Memory B cell (primary cell): ENCODE measurements at regions not wholly inside any gene's neighbourhood (a gene's known extent, or its start where the extent isn't known, plus 50 kb on each side); places are given as distances from the start of the nearest gene placed in this dataset.

Experiments
- ATAC-seq: fragments of 150-1000 bp; cut with Tn5 transposase; 2 replicates; pipeline ENCODE4 v1.10.0; 2021; ENCODE audit warnings: low read depth, mild to moderate bottlenecking, moderate library complexity
- DNase-seq, 2 donors: peaks; one replicate each; pipeline ENCODE4 v3.0.0; 2022; ENCODE audit warnings: low spot score in 2 of 2
- H3K27ac Mint-ChIP-seq: one replicate; pipeline ENCODE4 v1.8.0; 2022; ENCODE audit warnings: mild to moderate bottlenecking, moderate library complexity, mixed read lengths
- H3K27me3 Mint-ChIP-seq: one replicate; pipeline ENCODE4 v1.8.0; 2022; ENCODE audit warnings: mixed read lengths
- H3K36me3 Mint-ChIP-seq: one replicate; pipeline ENCODE4 v1.8.0; 2022; ENCODE audit warnings: mild to moderate bottlenecking, mixed read lengths
- H3K4me1 Mint-ChIP-seq: one replicate; pipeline ENCODE4 v1.8.0; 2022; ENCODE audit warnings: mixed read lengths
- H3K4me3 Mint-ChIP-seq: one replicate; pipeline ENCODE4 v1.8.0; 2022; ENCODE audit warnings: mild to moderate bottlenecking, moderate library complexity, mixed read lengths
- H3K9me3 Mint-ChIP-seq: one replicate; pipeline ENCODE4 v1.8.0; 2022; ENCODE audit warnings: mixed read lengths

DNA sequence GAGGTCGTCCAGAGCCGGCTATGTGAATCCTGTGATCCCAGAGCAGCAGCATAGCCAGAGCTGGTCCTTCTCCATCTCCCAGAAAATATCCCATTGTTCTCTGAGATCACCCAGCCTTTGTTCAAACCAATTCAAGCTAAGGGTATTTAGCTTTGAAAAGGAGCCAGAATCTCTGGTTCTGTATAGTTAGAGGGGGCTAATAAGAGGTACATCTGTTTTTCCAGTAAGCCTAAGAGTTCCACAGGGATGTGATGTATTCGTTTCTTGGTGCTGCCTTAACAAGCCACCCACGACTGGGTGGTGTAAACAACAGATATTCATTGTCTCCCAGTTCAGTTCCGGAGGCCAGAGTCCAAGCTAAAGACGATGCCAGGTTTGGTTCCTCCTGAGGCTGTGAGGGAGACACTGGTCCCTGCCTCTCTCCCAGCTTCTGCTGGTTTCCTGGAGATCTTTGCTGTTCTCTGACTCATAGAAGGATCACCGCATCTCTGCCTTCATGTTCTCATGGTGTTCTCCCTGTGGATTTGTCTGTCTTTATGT is 344.8 kb downstream of the MTRR start:
- no peak for ATAC-seq
- no peaks in the 10 kb centered on the region for H3K36me3 Mint-ChIP-seq

GRCh38 chr5:8216921-8217320 is 348.0 kb downstream of the MTRR start:
- Mint-ChIP-seq H3K4me1 (no peaks in the 10 kb centered on the region), H3K36me3 (no peaks in the 10 kb centered on the region)
- DNase-seq: no peak

More for the DNA sequence above, 344.8 kb downstream of the MTRR start:
- Mint-ChIP-seq H3K9me3 (no peaks in the 10 kb centered on the region), H3K27ac (no peak overlapping the region), H3K4me3 (no peak overlapping the region), H3K4me1 (no peaks in the 10 kb centered on the region), H3K27me3 (no peaks in the 10 kb centered on the region)
- DNase-seq: no peak

GRCh38 chr5:8226148-8226547 is 357.2 kb downstream of the MTRR start:
- peaks cover 12% of the 10 kb centered on the region for H3K9me3 Mint-ChIP-seq
- no peak for ATAC-seq
- peaks cover 3% of the 10 kb centered on the region for H3K4me1 Mint-ChIP-seq
- H3K27me3 Mint-ChIP-seq: no peaks in the 10 kb centered on the region
- DNase-seq: no peak
- no peak overlapping the region for H3K4me3 Mint-ChIP-seq
- no peak overlapping the region for H3K27ac Mint-ChIP-seq
- no peaks in the 10 kb centered on the region for H3K36me3 Mint-ChIP-seq

More at GRCh38 chr5:8216921-8217320, 348.0 kb downstream of the MTRR start:
- H3K27ac Mint-ChIP-seq: no peak overlapping the region
- no peaks in the 10 kb centered on the region for H3K27me3 Mint-ChIP-seq
- no peak for ATAC-seq
- H3K4me3 Mint-ChIP-seq: no peak overlapping the region
- H3K9me3 Mint-ChIP-seq: no peaks in the 10 kb centered on the region

GRCh38 chr5:8227112-8227511 is 358.2 kb downstream of the MTRR start:
- Mint-ChIP-seq H3K9me3 (peaks cover 10% of the 10 kb centered on the region), H3K4me3 (no peak overlapping the region), H3K4me1 (peaks cover 3% of the 10 kb centered on the region), H3K27me3 (no peaks in the 10 kb centered on the region), H3K27ac (no peak overlapping the region), H3K36me3 (no peaks in the 10 kb centered on the region)
- DNase-seq: no peak
- no peak for ATAC-seq

DNA sequence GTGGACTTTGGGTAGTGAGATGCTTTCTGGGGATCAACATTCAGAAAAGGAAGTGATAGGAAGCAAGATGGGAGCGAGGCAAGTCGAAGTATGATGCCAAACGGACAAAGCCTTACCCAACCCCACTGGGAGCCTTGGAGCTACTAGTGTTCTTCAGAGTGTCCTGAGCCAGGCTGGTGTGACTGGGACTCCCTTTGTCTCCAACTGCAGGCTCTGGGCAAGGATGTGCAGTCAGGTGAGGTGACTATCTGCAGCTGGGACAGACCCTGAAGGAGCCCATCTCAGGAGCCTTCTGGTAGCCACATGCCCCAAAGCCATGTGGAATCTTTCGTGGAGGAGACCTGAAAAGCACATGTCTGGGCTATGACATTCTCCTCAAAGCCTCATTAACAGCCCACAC is 360.6 kb downstream of the MTRR start:
- ATAC-seq (no peak), DNase-seq (no peak)
- Mint-ChIP-seq H3K4me3 (no peak overlapping the region), H3K4me1 (peaks cover 3% of the 10 kb centered on the region), H3K9me3 (peaks cover 7% of the 10 kb centered on the region), H3K36me3 (no peaks in the 10 kb centered on the region), H3K27ac (no peak overlapping the region), H3K27me3 (no peaks in the 10 kb centered on the region)

- Mint-ChIP-seq H3K27me3 (no peaks in the 10 kb centered on the region), H3K36me3 (no peaks in the 10 kb centered on the region), H3K27ac (no peak overlapping the region), H3K4me3 (no peak overlapping the region), H3K4me1 (peaks cover 3% of the 10 kb centered on the region), H3K9me3 (peaks cover 3% of the 10 kb centered on the region)
- ATAC-seq: no peak
- no peak for DNase-seq
These were observed 361.9 kb downstream of the MTRR start for GRCh38 chr5:8230868-8231267.

DNA sequence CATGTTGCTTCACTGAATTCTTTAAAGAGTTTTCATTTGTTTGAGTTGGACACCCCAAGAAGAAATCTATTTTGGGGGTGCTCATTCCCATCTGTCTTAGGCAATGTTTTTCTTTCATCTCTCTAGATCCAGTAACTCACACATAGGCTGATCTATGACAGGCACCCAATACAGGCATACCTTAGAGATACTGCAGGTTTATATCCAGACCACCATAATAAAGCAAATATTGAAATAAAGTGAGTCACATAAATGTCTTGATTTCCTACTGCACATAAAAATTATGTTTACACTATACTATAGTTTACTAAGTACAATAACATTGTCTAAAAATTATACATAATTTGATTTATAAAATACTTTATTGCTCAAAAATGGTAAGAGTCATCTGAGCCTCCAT is 364.5 kb downstream of the MTRR start:
- no peak for DNase-seq
- Mint-ChIP-seq H3K4me1 (no peaks in the 10 kb centered on the region), H3K27ac (no peak overlapping the region), H3K9me3 (peaks cover 3% of the 10 kb centered on the region), H3K4me3 (no peak overlapping the region), H3K36me3 (no peaks in the 10 kb centered on the region), H3K27me3 (peaks cover 7% of the 10 kb centered on the region)
- no peak for ATAC-seq

- DNase-seq (no peak), ATAC-seq (no peak)
- Mint-ChIP-seq H3K9me3 (peaks cover 3% of the 10 kb centered on the region), H3K4me1 (no peaks in the 10 kb centered on the region), H3K36me3 (no peaks in the 10 kb centered on the region), H3K4me3 (no peak overlapping the region), H3K27me3 (peaks cover 7% of the 10 kb centered on the region), H3K27ac (no peak overlapping the region)
These were observed 365.3 kb downstream of the MTRR start for GRCh38 chr5:8234179-8234770.

DNA sequence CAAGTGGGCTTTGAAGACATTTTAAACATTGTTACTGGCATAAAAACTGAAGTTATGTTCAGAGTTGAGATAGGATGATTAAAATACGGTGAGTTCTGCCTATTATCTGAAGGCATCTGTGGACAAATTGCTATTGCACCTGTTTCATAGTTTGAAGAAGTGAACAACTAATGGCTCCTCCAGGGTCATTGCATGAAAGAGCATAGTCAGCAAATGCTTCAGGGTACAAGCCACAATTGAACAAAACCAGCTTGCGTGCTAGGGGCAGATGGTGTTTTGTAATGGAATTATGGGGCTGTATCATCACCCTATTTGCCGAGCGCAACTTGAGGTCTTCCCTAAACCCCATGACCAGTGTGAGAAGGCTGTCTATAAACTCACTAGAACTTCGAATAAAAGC is 369.1 kb downstream of the MTRR start:
- ATAC-seq: no peak
- no peaks in the 10 kb centered on the region for H3K36me3 Mint-ChIP-seq
- H3K27ac Mint-ChIP-seq: no peak overlapping the region

DNA sequence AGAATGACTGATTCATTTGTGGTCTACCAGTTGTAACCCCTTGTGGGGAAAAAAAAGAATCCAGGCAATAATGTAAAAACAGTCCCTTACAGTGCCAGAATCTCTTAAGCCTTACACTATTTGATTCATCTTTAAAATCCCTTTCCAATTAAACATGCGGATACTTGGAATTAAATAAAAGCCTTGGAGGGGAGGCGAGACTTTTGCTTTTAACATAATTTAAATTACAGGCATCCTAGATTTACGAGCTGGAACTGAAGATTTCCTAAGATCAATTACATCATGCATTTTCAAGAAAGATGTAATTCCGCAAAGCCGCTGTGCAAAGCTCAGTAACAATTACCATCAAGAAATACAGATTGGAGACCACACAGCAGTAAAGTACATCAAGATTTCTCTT is 370.2 kb downstream of the MTRR start:
- no peaks in the 10 kb centered on the region for H3K4me1 Mint-ChIP-seq

More for the DNA sequence above, 369.1 kb downstream of the MTRR start:
- no peak overlapping the region for H3K4me3 Mint-ChIP-seq
- peaks cover 7% of the 10 kb centered on the region for H3K27me3 Mint-ChIP-seq
- H3K9me3 Mint-ChIP-seq: peaks cover 3% of the 10 kb centered on the region
- DNase-seq: no peak
- H3K4me1 Mint-ChIP-seq: no peaks in the 10 kb centered on the region

GRCh38 chr5:8239646-8240045 is 370.7 kb downstream of the MTRR start:
- ATAC-seq (no peak), DNase-seq (no peak)
- Mint-ChIP-seq H3K27me3 (peaks cover 7% of the 10 kb centered on the region), H3K4me3 (no peak overlapping the region), H3K9me3 (peaks cover 3% of the 10 kb centered on the region), H3K27ac (no peak overlapping the region), H3K36me3 (no peaks in the 10 kb centered on the region), H3K4me1 (no peaks in the 10 kb centered on the region)

More for the DNA sequence above, 370.2 kb downstream of the MTRR start:
- no peak overlapping the region for H3K27ac Mint-ChIP-seq
- H3K27me3 Mint-ChIP-seq: peaks cover 7% of the 10 kb centered on the region
- peaks cover 3% of the 10 kb centered on the region for H3K9me3 Mint-ChIP-seq
- H3K4me3 Mint-ChIP-seq: no peak overlapping the region
- no peak for DNase-seq
- H3K36me3 Mint-ChIP-seq: no peaks in the 10 kb centered on the region
- no peak for ATAC-seq

GRCh38 chr5:8241076-8241475 is 372.1 kb downstream of the MTRR start:
- Mint-ChIP-seq H3K27ac (no peak overlapping the region), H3K4me1 (no peaks in the 10 kb centered on the region), H3K4me3 (no peak overlapping the region), H3K36me3 (no peaks in the 10 kb centered on the region), H3K27me3 (peaks cover 7% of the 10 kb centered on the region), H3K9me3 (peaks cover 3% of the 10 kb centered on the region)
- ATAC-seq: no peak
- DNase-seq: no peak

DNA sequence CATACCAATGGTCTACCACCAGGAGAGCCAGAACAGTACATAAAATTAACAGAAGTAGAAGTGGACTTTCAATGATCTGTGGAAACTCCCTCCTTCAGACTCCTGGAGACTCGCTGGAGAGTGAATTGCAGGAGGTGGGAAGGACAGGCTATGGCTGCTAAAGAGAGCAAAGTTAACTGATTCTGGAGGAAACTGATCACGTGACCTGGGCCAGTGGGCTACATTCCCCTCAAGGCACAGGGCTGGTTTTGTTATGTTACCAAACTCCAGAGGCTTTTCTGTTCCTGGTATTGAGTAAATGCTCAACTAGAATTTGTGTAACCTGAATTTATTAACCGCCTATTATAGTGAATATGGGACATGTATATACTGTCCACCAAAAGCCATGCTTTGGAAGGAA is 372.6 kb downstream of the MTRR start:
- no peaks in the 10 kb centered on the region for H3K9me3 Mint-ChIP-seq
- peaks cover 4% of the 10 kb centered on the region for H3K27me3 Mint-ChIP-seq
- ATAC-seq (no peak), DNase-seq (no peak)
- no peaks in the 10 kb centered on the region for H3K36me3 Mint-ChIP-seq
- H3K4me3 Mint-ChIP-seq: no peak overlapping the region
- H3K27ac Mint-ChIP-seq: no peak overlapping the region
- H3K4me1 Mint-ChIP-seq: no peaks in the 10 kb centered on the region

DNA sequence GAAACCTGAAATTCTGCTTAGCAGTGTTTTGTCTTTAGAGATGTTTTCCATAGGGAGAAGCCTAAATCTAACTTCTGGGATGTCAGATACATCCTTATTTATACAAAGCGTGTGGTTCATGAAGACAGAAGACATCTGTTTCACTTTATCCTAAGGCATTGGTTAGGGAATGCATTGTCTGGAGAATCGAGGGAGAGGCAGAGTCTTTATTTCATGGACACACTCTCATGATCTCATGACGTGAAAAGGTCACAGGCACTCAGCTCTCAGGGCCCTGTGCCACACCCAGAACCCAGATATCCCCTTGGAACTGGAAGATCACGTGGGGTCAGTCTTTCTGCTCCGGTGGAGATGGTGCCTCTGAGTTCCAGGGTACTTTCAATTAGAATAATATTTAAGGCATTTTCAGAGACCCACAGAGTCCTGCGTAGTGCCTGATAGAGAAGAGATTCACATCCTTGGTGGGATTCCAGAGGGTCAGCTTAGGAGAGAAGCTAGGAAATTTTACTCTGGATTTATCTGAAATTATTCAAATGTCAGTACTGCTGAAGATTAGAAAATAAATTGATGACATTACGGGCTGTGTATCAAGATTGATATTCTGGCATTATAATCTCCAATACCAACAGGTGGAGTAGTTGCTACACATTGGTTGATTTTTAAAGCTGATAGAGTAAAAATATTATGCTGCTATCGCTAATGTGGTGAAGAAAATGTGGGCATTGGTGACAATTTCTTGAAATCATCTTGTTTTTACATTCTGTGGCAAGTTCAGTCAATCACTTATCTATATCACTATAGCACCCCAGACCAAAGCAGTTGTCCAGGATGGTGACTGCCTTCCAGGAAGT is 378.3 kb downstream of the MTRR start:
- H3K4me3 Mint-ChIP-seq: no peak overlapping the region

More for the DNA sequence above, 378.3 kb downstream of the MTRR start:
- peaks cover 2% of the 10 kb centered on the region for H3K9me3 Mint-ChIP-seq
- H3K4me1 Mint-ChIP-seq: no peaks in the 10 kb centered on the region
- no peak for DNase-seq
- H3K36me3 Mint-ChIP-seq: no peaks in the 10 kb centered on the region
- no peaks in the 10 kb centered on the region for H3K27me3 Mint-ChIP-seq
- no peak overlapping the region for H3K27ac Mint-ChIP-seq
- ATAC-seq: no peak
